ENCODE measurements at regions not wholly inside any gene's neighbourhood (a gene's known extent, or its start where the extent isn't known, plus 50 kb on each side); places are given as distances from the start of the nearest gene placed in this dataset.

- TF ChIP-seq EZH2 (IDR thresholded peaks at IDR 0.05; ENCODE audit: borderline replicate concordance, low read length) = no peak
- TF ChIP-seq, protein P1, sequence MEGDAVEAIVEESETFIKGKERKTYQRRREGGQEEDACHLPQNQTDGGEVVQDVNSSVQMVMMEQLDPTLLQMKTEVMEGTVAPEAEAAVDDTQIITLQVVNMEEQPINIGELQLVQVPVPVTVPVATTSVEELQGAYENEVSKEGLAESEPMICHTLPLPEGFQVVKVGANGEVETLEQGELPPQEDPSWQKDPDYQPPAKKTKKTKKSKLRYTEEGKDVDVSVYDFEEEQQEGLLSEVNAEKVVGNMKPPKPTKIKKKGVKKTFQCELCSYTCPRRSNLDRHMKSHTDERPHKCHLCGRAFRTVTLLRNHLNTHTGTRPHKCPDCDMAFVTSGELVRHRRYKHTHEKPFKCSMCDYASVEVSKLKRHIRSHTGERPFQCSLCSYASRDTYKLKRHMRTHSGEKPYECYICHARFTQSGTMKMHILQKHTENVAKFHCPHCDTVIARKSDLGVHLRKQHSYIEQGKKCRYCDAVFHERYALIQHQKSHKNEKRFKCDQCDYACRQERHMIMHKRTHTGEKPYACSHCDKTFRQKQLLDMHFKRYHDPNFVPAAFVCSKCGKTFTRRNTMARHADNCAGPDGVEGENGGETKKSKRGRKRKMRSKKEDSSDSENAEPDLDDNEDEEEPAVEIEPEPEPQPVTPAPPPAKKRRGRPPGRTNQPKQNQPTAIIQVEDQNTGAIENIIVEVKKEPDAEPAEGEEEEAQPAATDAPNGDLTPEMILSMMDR (IDR thresholded peaks at IDR 0.05; ENCODE audit: low read length) = no peak
Measured at GRCh38 chr2:225226441-225226840, 173.1 kb upstream of the NYAP2 start.
